ENCODE measurements at regions not wholly inside any gene's neighbourhood (a gene's known extent, or its start where the extent isn't known, plus 50 kb on each side); places are given as distances from the start of the nearest gene placed in this dataset.

DNA sequence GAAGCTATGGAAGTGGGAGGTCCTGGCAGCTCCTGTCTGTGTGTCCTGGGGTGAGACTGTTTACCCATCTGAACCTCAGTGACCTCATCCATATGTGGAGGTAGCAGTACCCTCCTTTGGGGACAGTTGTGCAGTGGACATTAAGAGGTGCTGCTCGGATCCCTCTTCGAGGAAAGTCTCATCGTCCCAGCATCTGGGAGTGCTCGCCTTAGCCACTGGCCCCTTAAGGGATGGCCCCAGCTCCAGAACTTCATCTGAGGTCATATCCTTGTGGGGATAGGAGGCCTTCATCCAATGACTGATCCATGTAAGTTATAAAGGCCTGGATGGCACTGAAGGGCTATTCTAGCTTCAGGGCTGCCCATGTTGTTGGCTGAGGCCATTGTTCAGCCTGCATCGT lies 538.1 kb downstream of the MIAT start:
- H3K79me2 ChIP-seq (ENCODE audit: control insufficient read depth, insufficient read depth, low read length, unreplicated experiment) = no peaks in the 10 kb centered on the region
- H3K36me3 ChIP-seq (ENCODE audit: insufficient read depth, low read length) = no peaks in the 10 kb centered on the region
- no peaks in the 10 kb centered on the region for H3K4me1 ChIP-seq (ENCODE audit: control insufficient read depth, insufficient read depth, low read length, unreplicated experiment)
- H3K27me3 ChIP-seq (ENCODE audit: insufficient read depth, low read length) = no peaks in the 10 kb centered on the region
- no peak overlapping the region for H3K27ac ChIP-seq (ENCODE audit: low read depth, low read length)
- H3K4me3 ChIP-seq (ENCODE audit: low read depth, low read length) = no peak overlapping the region
- no peak overlapping the region for H2AFZ ChIP-seq (ENCODE audit: low read length, unreplicated experiment)

DNA sequence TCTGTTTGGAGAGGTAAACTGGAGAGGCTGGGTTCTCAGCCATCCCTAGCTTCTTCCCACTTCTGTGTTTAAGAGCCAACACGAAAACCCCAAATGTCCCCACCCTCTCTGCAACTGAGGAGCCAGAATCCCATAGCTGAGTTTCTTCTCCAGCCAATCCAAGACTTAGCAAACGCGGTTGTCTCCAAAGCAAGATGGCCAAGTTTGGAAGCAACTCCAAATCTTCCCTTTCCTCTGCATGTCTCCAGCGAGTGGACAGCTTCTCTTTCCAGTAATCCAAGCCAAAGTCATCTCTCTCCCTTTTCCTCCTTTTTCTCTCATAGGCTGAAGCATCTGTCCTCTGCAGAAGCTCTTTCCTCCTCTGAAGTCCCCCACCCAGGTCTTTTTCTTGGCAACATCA lies 539.2 kb downstream of the MIAT start:
- H3K4me1 ChIP-seq (ENCODE audit: control insufficient read depth, insufficient read depth, low read length, unreplicated experiment) = no peaks in the 10 kb centered on the region
- no peaks in the 10 kb centered on the region for H3K36me3 ChIP-seq (ENCODE audit: insufficient read depth, low read length)
- no peak overlapping the region for H2AFZ ChIP-seq (ENCODE audit: low read length, unreplicated experiment)
- H3K79me2 ChIP-seq (ENCODE audit: control insufficient read depth, insufficient read depth, low read length, unreplicated experiment) = no peaks in the 10 kb centered on the region
- H3K27me3 ChIP-seq (ENCODE audit: insufficient read depth, low read length) = no peaks in the 10 kb centered on the region
- no peak overlapping the region for H3K4me3 ChIP-seq (ENCODE audit: low read depth, low read length)
- no peak overlapping the region for H3K27ac ChIP-seq (ENCODE audit: low read depth, low read length)

GRCh38 chr22:27197052-27197451 lies 539.7 kb downstream of the MIAT start:
- Histone ChIP-seq H3K79me2 (ENCODE audit: control insufficient read depth, insufficient read depth, low read length, unreplicated experiment) (no peaks in the 10 kb centered on the region), H3K27ac (ENCODE audit: low read depth, low read length) (no peak overlapping the region), H2AFZ (ENCODE audit: low read length, unreplicated experiment) (no peak overlapping the region), H3K4me3 (ENCODE audit: low read depth, low read length) (no peak overlapping the region), H3K27me3 (ENCODE audit: insufficient read depth, low read length) (no peaks in the 10 kb centered on the region), H3K4me1 (ENCODE audit: control insufficient read depth, insufficient read depth, low read length, unreplicated experiment) (peaks cover 4% of the 10 kb centered on the region), H3K36me3 (ENCODE audit: insufficient read depth, low read length) (no peaks in the 10 kb centered on the region)

DNA sequence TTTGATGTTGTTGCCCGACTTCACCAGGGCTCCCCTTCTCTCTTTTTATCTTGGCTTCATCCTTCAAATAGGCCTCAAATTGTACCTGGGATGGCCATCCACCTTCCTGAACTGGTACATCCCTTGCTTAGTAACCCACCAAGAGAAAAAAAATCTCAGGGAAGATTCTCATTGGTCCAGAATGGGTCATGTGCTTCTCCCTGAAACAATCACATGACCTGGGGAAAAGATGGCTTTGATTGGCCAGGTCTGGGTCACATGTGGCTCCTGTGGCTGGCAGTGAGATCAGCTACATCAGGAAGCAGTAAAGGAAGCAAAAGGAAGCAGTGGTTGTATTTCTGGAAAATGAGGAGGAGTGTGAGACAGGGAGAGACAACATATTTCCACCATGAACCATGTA lies 540.2 kb downstream of the MIAT start:
- Histone ChIP-seq H3K79me2 (ENCODE audit: control insufficient read depth, insufficient read depth, low read length, unreplicated experiment) (no peaks in the 10 kb centered on the region), H2AFZ (ENCODE audit: low read length, unreplicated experiment) (no peak overlapping the region), H3K27ac (ENCODE audit: low read depth, low read length) (no peak overlapping the region), H3K4me3 (ENCODE audit: low read depth, low read length) (no peak overlapping the region), H3K4me1 (ENCODE audit: control insufficient read depth, insufficient read depth, low read length, unreplicated experiment) (peaks cover 8% of the 10 kb centered on the region), H3K27me3 (ENCODE audit: insufficient read depth, low read length) (no peaks in the 10 kb centered on the region), H3K36me3 (ENCODE audit: insufficient read depth, low read length) (no peaks in the 10 kb centered on the region)

DNA sequence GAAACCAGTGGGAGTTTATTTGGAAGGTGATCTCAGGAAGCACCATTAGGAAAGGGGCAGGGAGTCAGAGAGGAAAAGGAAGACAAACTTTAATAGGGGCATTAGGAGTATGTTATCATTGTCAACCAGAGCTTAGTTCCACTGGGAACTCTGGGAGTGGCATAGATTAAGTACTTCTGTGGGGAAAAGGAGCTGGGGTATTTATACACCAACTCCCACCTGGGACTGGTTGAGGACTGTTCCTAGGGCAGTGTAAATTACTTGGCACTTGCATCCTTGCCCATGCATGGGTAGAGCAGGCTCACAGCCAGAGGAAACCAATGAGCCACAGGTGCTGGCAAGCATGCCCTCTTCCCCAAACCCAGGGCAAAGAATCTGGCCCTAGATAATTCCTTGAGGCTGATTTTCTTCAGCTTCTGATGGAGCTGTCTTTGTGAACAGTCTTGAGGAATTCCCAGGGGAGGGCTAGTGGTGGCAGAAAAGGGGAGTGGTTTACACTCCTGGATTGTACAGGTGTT lies 541.2 kb downstream of the MIAT start:
- no peaks in the 10 kb centered on the region for H3K27me3 ChIP-seq (ENCODE audit: insufficient read depth, low read length)

GRCh38 chr22:27199354-27199753 lies 542.0 kb downstream of the MIAT start:
- H3K79me2 ChIP-seq (ENCODE audit: control insufficient read depth, insufficient read depth, low read length, unreplicated experiment) = no peaks in the 10 kb centered on the region
- no peaks in the 10 kb centered on the region for H3K27me3 ChIP-seq (ENCODE audit: insufficient read depth, low read length)
- H3K27ac ChIP-seq (ENCODE audit: low read depth, low read length) = no peak overlapping the region
- no peak overlapping the region for H3K4me3 ChIP-seq (ENCODE audit: low read depth, low read length)
- peaks cover 19% of the 10 kb centered on the region for H3K4me1 ChIP-seq (ENCODE audit: control insufficient read depth, insufficient read depth, low read length, unreplicated experiment)
- no peak overlapping the region for H2AFZ ChIP-seq (ENCODE audit: low read length, unreplicated experiment)
- no peaks in the 10 kb centered on the region for H3K36me3 ChIP-seq (ENCODE audit: insufficient read depth, low read length)

More for the DNA sequence above, 541.2 kb downstream of the MIAT start:
- peaks cover 16% of the 10 kb centered on the region for H3K4me1 ChIP-seq (ENCODE audit: control insufficient read depth, insufficient read depth, low read length, unreplicated experiment)
- no peaks in the 10 kb centered on the region for H3K36me3 ChIP-seq (ENCODE audit: insufficient read depth, low read length)
- no peak overlapping the region for H3K27ac ChIP-seq (ENCODE audit: low read depth, low read length)
- H2AFZ ChIP-seq (ENCODE audit: low read length, unreplicated experiment) = no peak overlapping the region
- no peak overlapping the region for H3K4me3 ChIP-seq (ENCODE audit: low read depth, low read length)
- no peaks in the 10 kb centered on the region for H3K79me2 ChIP-seq (ENCODE audit: control insufficient read depth, insufficient read depth, low read length, unreplicated experiment)

DNA sequence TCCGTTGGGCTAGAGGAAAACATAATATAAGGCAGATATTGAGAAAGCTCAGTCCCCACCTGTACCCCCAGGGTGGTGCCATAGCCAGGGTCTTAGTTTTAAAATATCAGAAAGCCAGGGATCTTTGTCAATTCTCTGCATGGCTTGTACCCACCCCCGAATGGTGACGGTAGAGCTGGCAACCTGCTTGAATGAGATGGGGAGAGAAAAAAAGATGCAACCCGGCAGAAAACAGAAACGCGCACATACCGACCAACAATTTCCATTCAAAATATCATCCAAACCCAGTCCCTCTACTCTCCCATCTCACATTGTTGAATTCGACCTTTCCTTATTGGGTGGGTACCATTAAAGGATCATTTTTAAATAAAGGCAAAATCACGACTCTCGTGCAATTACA lies 543.9 kb downstream of the MIAT start:
- H3K27ac ChIP-seq (ENCODE audit: low read depth, low read length) = no peak overlapping the region
- peaks cover 26% of the 10 kb centered on the region for H3K4me1 ChIP-seq (ENCODE audit: control insufficient read depth, insufficient read depth, low read length, unreplicated experiment)
- no peaks in the 10 kb centered on the region for H3K79me2 ChIP-seq (ENCODE audit: control insufficient read depth, insufficient read depth, low read length, unreplicated experiment)
- H3K27me3 ChIP-seq (ENCODE audit: insufficient read depth, low read length) = no peaks in the 10 kb centered on the region
- no peak overlapping the region for H3K4me3 ChIP-seq (ENCODE audit: low read depth, low read length)
- no peak overlapping the region for H2AFZ ChIP-seq (ENCODE audit: low read length, unreplicated experiment)
- H3K36me3 ChIP-seq (ENCODE audit: insufficient read depth, low read length) = no peaks in the 10 kb centered on the region

- no peaks in the 10 kb centered on the region for H3K36me3 ChIP-seq (ENCODE audit: insufficient read depth, low read length)
- H3K4me3 ChIP-seq (ENCODE audit: low read depth, low read length) = no peak overlapping the region
- no peaks in the 10 kb centered on the region for H3K79me2 ChIP-seq (ENCODE audit: control insufficient read depth, insufficient read depth, low read length, unreplicated experiment)
- peaks cover 31% of the 10 kb centered on the region for H3K4me1 ChIP-seq (ENCODE audit: control insufficient read depth, insufficient read depth, low read length, unreplicated experiment)
- H3K27ac ChIP-seq (ENCODE audit: low read depth, low read length) = peak overlapping the region; percentile 58; the same call in 1 of the 2 replicates
- H3K27me3 ChIP-seq (ENCODE audit: insufficient read depth, low read length) = no peaks in the 10 kb centered on the region
- H2AFZ ChIP-seq (ENCODE audit: low read length, unreplicated experiment) = no peak overlapping the region
Observed at GRCh38 chr22:27201741-27202140, 544.4 kb downstream of the MIAT start.

GRCh38 chr22:27203276-27203660 lies 545.9 kb downstream of the MIAT start:
- Histone ChIP-seq H3K27ac (ENCODE audit: low read depth, low read length) (peak overlapping the region; percentile 58), H3K4me1 (ENCODE audit: control insufficient read depth, insufficient read depth, low read length, unreplicated experiment) (peaks cover 45% of the 10 kb centered on the region), H2AFZ (ENCODE audit: low read length, unreplicated experiment) (no peak overlapping the region), H3K79me2 (ENCODE audit: control insufficient read depth, insufficient read depth, low read length, unreplicated experiment) (no peaks in the 10 kb centered on the region), H3K27me3 (ENCODE audit: insufficient read depth, low read length) (no peaks in the 10 kb centered on the region), H3K36me3 (ENCODE audit: insufficient read depth, low read length) (no peaks in the 10 kb centered on the region), H3K4me3 (ENCODE audit: low read depth, low read length) (0 out of 2 replicates have a peak overlapping the region, but pooled peaks have one; percentile 34)

- peaks cover 47% of the 10 kb centered on the region for H3K4me1 ChIP-seq (ENCODE audit: control insufficient read depth, insufficient read depth, low read length, unreplicated experiment)
- H3K4me3 ChIP-seq (ENCODE audit: low read depth, low read length) = no peak overlapping the region
- no peaks in the 10 kb centered on the region for H3K36me3 ChIP-seq (ENCODE audit: insufficient read depth, low read length)
- H2AFZ ChIP-seq (ENCODE audit: low read length, unreplicated experiment) = no peak overlapping the region
- no peaks in the 10 kb centered on the region for H3K79me2 ChIP-seq (ENCODE audit: control insufficient read depth, insufficient read depth, low read length, unreplicated experiment)
- no peak overlapping the region for H3K27ac ChIP-seq (ENCODE audit: low read depth, low read length)
- H3K27me3 ChIP-seq (ENCODE audit: insufficient read depth, low read length) = no peaks in the 10 kb centered on the region
Observed at GRCh38 chr22:27204280-27204679, 546.9 kb downstream of the MIAT start.

- Histone ChIP-seq H3K4me3 (ENCODE audit: low read depth, low read length) (no peak overlapping the region), H2AFZ (ENCODE audit: low read length, unreplicated experiment) (no peak overlapping the region), H3K79me2 (ENCODE audit: control insufficient read depth, insufficient read depth, low read length, unreplicated experiment) (no peaks in the 10 kb centered on the region), H3K27me3 (ENCODE audit: insufficient read depth, low read length) (no peaks in the 10 kb centered on the region), H3K36me3 (ENCODE audit: insufficient read depth, low read length) (no peaks in the 10 kb centered on the region), H3K4me1 (ENCODE audit: control insufficient read depth, insufficient read depth, low read length, unreplicated experiment) (peaks cover 47% of the 10 kb centered on the region), H3K27ac (ENCODE audit: low read depth, low read length) (no peak overlapping the region)
Observed at GRCh38 chr22:27204817-27205216, 547.4 kb downstream of the MIAT start.
